HEK293 (cell line): ENCODE measurements at regions not wholly inside any gene's neighbourhood (a gene's known extent, or its start where the extent isn't known, plus 50 kb on each side); places are given as distances from the start of the nearest gene placed in this dataset.

Experiments
- CTCF ChIA-PET: fragments of 350-600 bp; formaldehyde crosslinking; extraction: SDS; loops from one replicate; lab custom pipeline; 2021; ENCODE audit warnings: antibody characterized with exemption; lab: Yijun Ruan, JAX
- POLR2A ChIA-PET: fragments of 300-600 bp; formaldehyde crosslinking; extraction: SDS; loops from one replicate; lab custom pipeline; 2020; ENCODE audit warnings: antibody characterized with exemption, inconsistent platforms; lab: Yijun Ruan, JAX
- H3K27ac ChIP-seq: fragments of 200-500 bp; sonication (Bioruptor generic); 2 replicates; pipeline ENCODE4 v1.5.1; 2014; ENCODE audit warnings: low read depth, low read length, control low read depth, inconsistent platforms; ENCODE audit errors: extremely low read depth
- H3K36me3 ChIP-seq, 2 experiments: fragments of 200-500 bp in 1 of 2; sonication (Bioruptor generic) in 1 of 2; 1 replicate in 1 of 2; 2 replicates in 1 of 2; pipeline ENCODE4 v1.5.1; 2014 to 2017; ENCODE audit warnings: inconsistent platforms in 2 of 2, low read length in 2 of 2; ENCODE audit not compliant: control insufficient read depth in 2 of 2, insufficient read depth in 1 of 2
- H3K4me1 ChIP-seq: fragments of 200-500 bp; sonication (Bioruptor generic); 2 replicates; pipeline ENCODE4 v1.5.1; 2014; ENCODE audit warnings: mild to moderate bottlenecking, low read length, inconsistent platforms; ENCODE audit not compliant: control insufficient read depth, insufficient read depth
- H3K4me3 ChIP-seq: 2 replicates; pipeline ENCODE4 v1.5.1; 2011; ENCODE audit warnings: low read depth, mild to moderate bottlenecking, control low read depth, low read length, moderate library complexity
- H3K9me3 ChIP-seq: fragments of 200-500 bp; sonication (Bioruptor generic); 2 replicates; pipeline ENCODE4 v1.5.1; 2014; ENCODE audit warnings: low read depth, low read length, inconsistent platforms; ENCODE audit not compliant: control insufficient read depth, insufficient read depth
- EGR2 ChIP-seq: fragments of 450-650 bp; formaldehyde crosslinking; IDR thresholded peaks from 2 replicates; pipeline ENCODE4 v1.5.1; 2016; ENCODE audit warnings: low read depth, missing biosample characterization, missing genetic modification characterization
- GFI1B ChIP-seq: fragments of 450-650 bp; formaldehyde crosslinking; IDR thresholded peaks from 2 replicates; pipeline ENCODE4 v1.5.1; 2016; ENCODE audit warnings: missing biosample characterization, missing genetic modification characterization
- MZF1 ChIP-seq: fragments of 450-650 bp; formaldehyde crosslinking; IDR thresholded peaks from 2 replicates; pipeline ENCODE4 v1.5.1; 2017; ENCODE audit warnings: missing biosample characterization, missing genetic modification characterization, borderline replicate concordance
- REPIN1 ChIP-seq: fragments of 450-650 bp; formaldehyde crosslinking; IDR thresholded peaks from 2 replicates; pipeline ENCODE4 v1.5.1; 2017; ENCODE audit warnings: missing biosample characterization, missing genetic modification characterization, low read depth
- YY2 ChIP-seq: fragments of 450-650 bp; formaldehyde crosslinking; IDR thresholded peaks from 2 replicates; pipeline ENCODE4 v1.5.1; 2016; ENCODE audit warnings: missing biosample characterization, missing genetic modification characterization
- ZNF2 ChIP-seq: fragments of 450-650 bp; formaldehyde crosslinking; IDR thresholded peaks from 2 replicates; pipeline ENCODE4 v1.5.1; 2016; ENCODE audit warnings: missing biosample characterization, missing genetic modification characterization
- ZNF274 ChIP-seq, 2 experiments: fragments of 200-500 bp in 1 of 2; fragments of 450-650 bp in 1 of 2; sonication (Bioruptor generic) in 1 of 2; formaldehyde crosslinking in 1 of 2; IDR thresholded peaks; 2 replicates each; pipeline versions ENCODE4 v1.5.1 to v1.6.1; 2014 to 2016; ENCODE audit warnings: borderline replicate concordance in 1 of 2, inconsistent platforms in 1 of 2, low read length in 1 of 2, missing biosample characterization in 1 of 2, missing genetic modification characterization in 1 of 2
- ZNF292 ChIP-seq: fragments of 450-650 bp; formaldehyde crosslinking; IDR thresholded peaks from 2 replicates; pipeline ENCODE4 v1.5.1; 2016; ENCODE audit warnings: low read depth, missing biosample characterization, missing genetic modification characterization, borderline replicate concordance
- ZNF335 ChIP-seq: fragments of 450-650 bp; formaldehyde crosslinking; conservative IDR thresholded peaks from 2 replicates; pipeline ENCODE4 v1.5.1; 2016; ENCODE audit warnings: missing biosample characterization, missing genetic modification characterization
- ZNF404 ChIP-seq: fragments of 450-650 bp; formaldehyde crosslinking; IDR thresholded peaks from 2 replicates; pipeline ENCODE4 v1.5.1; 2017; ENCODE audit warnings: missing biosample characterization, missing genetic modification characterization
- ZNF449 ChIP-seq: fragments of 450-650 bp; formaldehyde crosslinking; IDR thresholded peaks from 2 replicates; pipeline ENCODE4 v1.5.1; 2017; ENCODE audit warnings: missing biosample characterization, mild to moderate bottlenecking, missing genetic modification characterization, moderate library complexity
- ZNF48 ChIP-seq: fragments of 450-650 bp; formaldehyde crosslinking; IDR thresholded peaks from 2 replicates; pipeline ENCODE4 v1.5.1; 2016; ENCODE audit warnings: missing biosample characterization, missing genetic modification characterization
- ZNF514 ChIP-seq: fragments of 450-650 bp; formaldehyde crosslinking; IDR thresholded peaks from 2 replicates; pipeline ENCODE4 v1.5.1; 2016; ENCODE audit warnings: missing biosample characterization, missing genetic modification characterization
- ZNF571 ChIP-seq: fragments of 450-650 bp; formaldehyde crosslinking; IDR thresholded peaks from 2 replicates; pipeline ENCODE4 v1.5.0; 2017; ENCODE audit warnings: missing biosample characterization, missing genetic modification characterization
- ZNF596 ChIP-seq: fragments of 450-650 bp; IDR thresholded peaks from 2 replicates; pipeline ENCODE4 v1.5.0; 2018; ENCODE audit warnings: missing biosample characterization, mild to moderate bottlenecking, missing genetic modification characterization, moderate library complexity
- ZNF76 ChIP-seq: fragments of 450-650 bp; formaldehyde crosslinking; IDR thresholded peaks from 2 replicates; pipeline ENCODE4; 2016; ENCODE audit warnings: low read depth, missing biosample characterization, missing genetic modification characterization, borderline replicate concordance
- ZNF776 ChIP-seq: fragments of 450-650 bp; formaldehyde crosslinking; IDR thresholded peaks from 2 replicates; pipeline ENCODE4 v1.5.0; 2017; ENCODE audit warnings: missing biosample characterization, missing genetic modification characterization, borderline replicate concordance
- TF ChIP-seq, protein P1 (sequence below): fragments of 450-650 bp; formaldehyde crosslinking; IDR thresholded peaks from 2 replicates; pipeline ENCODE4 v1.5.1; 2016; ENCODE audit warnings: missing biosample characterization, missing genetic modification characterization
- TF ChIP-seq, protein P2 (sequence below): fragments of 450-650 bp; formaldehyde crosslinking; IDR thresholded peaks from 2 replicates; pipeline ENCODE4 v1.5.1; 2016; ENCODE audit warnings: missing biosample characterization, missing genetic modification characterization

DNA sequence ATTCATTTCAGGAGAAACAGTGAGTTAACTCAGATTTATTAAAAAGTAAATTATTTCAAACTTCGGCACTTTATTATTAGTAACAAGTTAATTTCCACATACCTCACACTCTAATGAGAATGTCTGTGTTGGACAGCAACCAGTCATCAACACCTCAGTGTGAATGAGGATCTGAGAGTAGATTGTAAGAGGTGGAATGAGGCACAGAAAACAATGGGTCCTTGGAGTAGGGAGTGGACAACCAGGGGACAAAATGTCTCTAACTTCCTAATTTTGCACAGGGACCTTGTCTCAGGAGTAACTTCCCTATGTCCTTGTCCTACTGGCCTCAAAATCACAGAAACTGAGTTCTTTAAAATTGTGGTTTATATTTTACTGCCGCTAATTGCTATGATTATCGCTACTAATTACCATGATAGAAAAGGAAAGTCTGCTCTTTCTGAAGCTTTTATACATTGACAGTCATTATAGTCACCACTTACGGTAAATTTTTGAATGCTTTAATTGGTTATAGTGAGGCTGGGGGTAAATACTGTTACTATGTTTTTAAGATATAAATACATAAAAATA lies 82.2 kb upstream of the LRPPRC start:
- CTCF ChIA-PET: interaction anchor here (0.5 to 1.9 kb wide), 4 partner anchors 9 to 1798 kb away, joined by 3 to 6 read pairs (median 4); no protein-coding TSS in a partner anchor
- POLR2A ChIA-PET: no interaction called here
- TF ChIP-seq GFI1B (tag by site-specific recombination): no peak
- TF ChIP-seq, protein P1, sequence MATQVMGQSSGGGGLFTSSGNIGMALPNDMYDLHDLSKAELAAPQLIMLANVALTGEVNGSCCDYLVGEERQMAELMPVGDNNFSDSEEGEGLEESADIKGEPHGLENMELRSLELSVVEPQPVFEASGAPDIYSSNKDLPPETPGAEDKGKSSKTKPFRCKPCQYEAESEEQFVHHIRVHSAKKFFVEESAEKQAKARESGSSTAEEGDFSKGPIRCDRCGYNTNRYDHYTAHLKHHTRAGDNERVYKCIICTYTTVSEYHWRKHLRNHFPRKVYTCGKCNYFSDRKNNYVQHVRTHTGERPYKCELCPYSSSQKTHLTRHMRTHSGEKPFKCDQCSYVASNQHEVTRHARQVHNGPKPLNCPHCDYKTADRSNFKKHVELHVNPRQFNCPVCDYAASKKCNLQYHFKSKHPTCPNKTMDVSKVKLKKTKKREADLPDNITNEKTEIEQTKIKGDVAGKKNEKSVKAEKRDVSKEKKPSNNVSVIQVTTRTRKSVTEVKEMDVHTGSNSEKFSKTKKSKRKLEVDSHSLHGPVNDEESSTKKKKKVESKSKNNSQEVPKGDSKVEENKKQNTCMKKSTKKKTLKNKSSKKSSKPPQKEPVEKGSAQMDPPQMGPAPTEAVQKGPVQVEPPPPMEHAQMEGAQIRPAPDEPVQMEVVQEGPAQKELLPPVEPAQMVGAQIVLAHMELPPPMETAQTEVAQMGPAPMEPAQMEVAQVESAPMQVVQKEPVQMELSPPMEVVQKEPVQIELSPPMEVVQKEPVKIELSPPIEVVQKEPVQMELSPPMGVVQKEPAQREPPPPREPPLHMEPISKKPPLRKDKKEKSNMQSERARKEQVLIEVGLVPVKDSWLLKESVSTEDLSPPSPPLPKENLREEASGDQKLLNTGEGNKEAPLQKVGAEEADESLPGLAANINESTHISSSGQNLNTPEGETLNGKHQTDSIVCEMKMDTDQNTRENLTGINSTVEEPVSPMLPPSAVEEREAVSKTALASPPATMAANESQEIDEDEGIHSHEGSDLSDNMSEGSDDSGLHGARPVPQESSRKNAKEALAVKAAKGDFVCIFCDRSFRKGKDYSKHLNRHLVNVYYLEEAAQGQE (tag by site-specific recombination): peak; percentile 59
- Histone ChIP-seq H3K4me1 (no peaks in the 10 kb centered on the region), H3K36me3 (no peaks in the 10 kb centered on the region), H3K9me3 (no peaks in the 10 kb centered on the region), H3K27ac (no peak overlapping the region), H3K4me3 (no peak overlapping the region)

- H3K4me1 ChIP-seq: no peaks in the 10 kb centered on the region
- TF ChIP-seq ZNF2 (tag by site-specific recombination) (no peak), ZNF292 (tag by site-specific recombination) (no peak), ZNF514 (no peak), ZNF449 (tag by site-specific recombination) (no peak), REPIN1 (no peak), ZNF571 (tag by site-specific recombination) (no peak), MZF1 (no peak), ZNF274 (IDR thresholded peaks at IDR 0.05; ENCODE audit: low read length) (no peak), ZNF274 (tag by site-specific recombination; IDR thresholded peaks at IDR 0.05; ENCODE audit: borderline replicate concordance) (no peak), ZNF76 (tag by site-specific recombination) (no peak), ZNF48 (tag by site-specific recombination) (no peak), ZNF776 (tag by site-specific recombination) (no peak), ZNF335 (tag by site-specific recombination) (no peak), YY2 (tag by site-specific recombination) (no peak), ZNF404 (tag by site-specific recombination) (no peak), EGR2 (tag by site-specific recombination) (no peak), ZNF596 (tag by site-specific recombination) (no peak)
- TF ChIP-seq, protein P2, sequence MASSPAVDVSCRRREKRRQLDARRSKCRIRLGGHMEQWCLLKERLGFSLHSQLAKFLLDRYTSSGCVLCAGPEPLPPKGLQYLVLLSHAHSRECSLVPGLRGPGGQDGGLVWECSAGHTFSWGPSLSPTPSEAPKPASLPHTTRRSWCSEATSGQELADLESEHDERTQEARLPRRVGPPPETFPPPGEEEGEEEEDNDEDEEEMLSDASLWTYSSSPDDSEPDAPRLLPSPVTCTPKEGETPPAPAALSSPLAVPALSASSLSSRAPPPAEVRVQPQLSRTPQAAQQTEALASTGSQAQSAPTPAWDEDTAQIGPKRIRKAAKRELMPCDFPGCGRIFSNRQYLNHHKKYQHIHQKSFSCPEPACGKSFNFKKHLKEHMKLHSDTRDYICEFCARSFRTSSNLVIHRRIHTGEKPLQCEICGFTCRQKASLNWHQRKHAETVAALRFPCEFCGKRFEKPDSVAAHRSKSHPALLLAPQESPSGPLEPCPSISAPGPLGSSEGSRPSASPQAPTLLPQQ (tag by site-specific recombination): no peak
- POLR2A ChIA-PET: no interaction called here
- H3K27ac ChIP-seq: no peak overlapping the region
- CTCF ChIA-PET: no interaction called here
- no peaks in the 10 kb centered on the region for H3K36me3 ChIP-seq
- H3K9me3 ChIP-seq: no peaks in the 10 kb centered on the region
- no peak overlapping the region for H3K4me3 ChIP-seq
These were observed 83.9 kb upstream of the LRPPRC start for GRCh38 chr2:44079686-44080085.
